ENCODE measurements at regions not wholly inside any gene's neighbourhood (a gene's known extent, or its start where the extent isn't known, plus 50 kb on each side); places are given as distances from the start of the nearest gene placed in this dataset.
"Not testable (repeated sequence)": the region's sequence is repeated elsewhere in the genome, so short reads cannot be mapped to it uniquely, and the experiment has no call there.

GRCh38 chr10:3333426-3333825 is 160.8 kb upstream of the PITRM1 start:
- 60 to 69% methylated on average over 10 of the region's 10 CpGs for WGBS, 2 experiments
- no peaks in the 10 kb centered on the region for H3K36me3 ChIP-seq (ENCODE audit: control insufficient read depth, insufficient read depth, low read length)
- H3K4me3 ChIP-seq (ENCODE audit: insufficient read depth, low read depth, low read length) = no peak overlapping the region
- no peak overlapping the region for H3K27ac ChIP-seq (ENCODE audit: insufficient read depth, low read depth, low read length, poor library complexity, severe bottlenecking)
- no peaks in the 10 kb centered on the region for H3K27me3 ChIP-seq (ENCODE audit: control insufficient read depth, insufficient read depth, low read length, poor library complexity, severe bottlenecking)
- peaks cover 4% of the 10 kb centered on the region for H3K4me1 ChIP-seq (ENCODE audit: control insufficient read depth, insufficient read depth, low read length)
- no peaks in the 10 kb centered on the region for H3K9me3 ChIP-seq (ENCODE audit: control insufficient read depth, low read length)

GRCh38 chr10:3331690-3332230 is 159.2 kb upstream of the PITRM1 start:
- H3K4me3 ChIP-seq (ENCODE audit: insufficient read depth, low read depth, low read length) = no peak overlapping the region
- WGBS, 2 experiments = 95 to 96% methylated on average over 23 of the region's 23 CpGs
- no peaks in the 10 kb centered on the region for H3K9me3 ChIP-seq (ENCODE audit: control insufficient read depth, low read length)
- no peaks in the 10 kb centered on the region for H3K27me3 ChIP-seq (ENCODE audit: control insufficient read depth, insufficient read depth, low read length, poor library complexity, severe bottlenecking)
- H3K4me1 ChIP-seq (ENCODE audit: control insufficient read depth, insufficient read depth, low read length) = peaks cover 4% of the 10 kb centered on the region
- H3K27ac ChIP-seq (ENCODE audit: insufficient read depth, low read depth, low read length, poor library complexity, severe bottlenecking) = no peak overlapping the region
- no peaks in the 10 kb centered on the region for H3K36me3 ChIP-seq (ENCODE audit: control insufficient read depth, insufficient read depth, low read length)

GRCh38 chr10:3331187-3331586 is 158.6 kb upstream of the PITRM1 start:
- Histone ChIP-seq H3K9me3 (ENCODE audit: control insufficient read depth, low read length) (no peaks in the 10 kb centered on the region), H3K4me1 (ENCODE audit: control insufficient read depth, insufficient read depth, low read length) (peaks cover 4% of the 10 kb centered on the region), H3K4me3 (ENCODE audit: insufficient read depth, low read depth, low read length) (no peak overlapping the region), H3K27me3 (ENCODE audit: control insufficient read depth, insufficient read depth, low read length, poor library complexity, severe bottlenecking) (no peaks in the 10 kb centered on the region), H3K36me3 (ENCODE audit: control insufficient read depth, insufficient read depth, low read length) (no peaks in the 10 kb centered on the region), H3K27ac (ENCODE audit: insufficient read depth, low read depth, low read length, poor library complexity, severe bottlenecking) (no peak overlapping the region)
- WGBS, 2 experiments = 94% methylated on average over 17 of the region's 17 CpGs

- no peak overlapping the region for H3K4me3 ChIP-seq (ENCODE audit: insufficient read depth, low read depth, low read length)
- H3K9me3 ChIP-seq (ENCODE audit: control insufficient read depth, low read length) = no peaks in the 10 kb centered on the region
- WGBS, 2 experiments = 83% methylated on average over 8 of the region's 8 CpGs
- H3K27me3 ChIP-seq (ENCODE audit: control insufficient read depth, insufficient read depth, low read length, poor library complexity, severe bottlenecking) = no peaks in the 10 kb centered on the region
- no peak overlapping the region for H3K27ac ChIP-seq (ENCODE audit: insufficient read depth, low read depth, low read length, poor library complexity, severe bottlenecking)
- no peaks in the 10 kb centered on the region for H3K36me3 ChIP-seq (ENCODE audit: control insufficient read depth, insufficient read depth, low read length)
- H3K4me1 ChIP-seq (ENCODE audit: control insufficient read depth, insufficient read depth, low read length) = peaks cover 4% of the 10 kb centered on the region
Measured at GRCh38 chr10:3330663-3331062, 158.1 kb upstream of the PITRM1 start.

- no peaks in the 10 kb centered on the region for H3K9me3 ChIP-seq (ENCODE audit: control insufficient read depth, low read length)
- no peaks in the 10 kb centered on the region for H3K27me3 ChIP-seq (ENCODE audit: control insufficient read depth, insufficient read depth, low read length, poor library complexity, severe bottlenecking)
- no peaks in the 10 kb centered on the region for H3K36me3 ChIP-seq (ENCODE audit: control insufficient read depth, insufficient read depth, low read length)
- WGBS, 2 experiments = 94 to 99% methylated on average over 3 to 6 of the region's 7 CpGs
- H3K27ac ChIP-seq (ENCODE audit: insufficient read depth, low read depth, low read length, poor library complexity, severe bottlenecking) = no peak overlapping the region
- H3K4me1 ChIP-seq (ENCODE audit: control insufficient read depth, insufficient read depth, low read length) = no peaks in the 10 kb centered on the region
- no peak overlapping the region for H3K4me3 ChIP-seq (ENCODE audit: insufficient read depth, low read depth, low read length)
Measured at GRCh38 chr10:3325954-3326750, 153.6 kb upstream of the PITRM1 start.

- H3K4me1 ChIP-seq (ENCODE audit: control insufficient read depth, insufficient read depth, low read length) = no peaks in the 10 kb centered on the region
- H3K9me3 ChIP-seq (ENCODE audit: control insufficient read depth, low read length) = no peaks in the 10 kb centered on the region
- no peaks in the 10 kb centered on the region for H3K36me3 ChIP-seq (ENCODE audit: control insufficient read depth, insufficient read depth, low read length)
- no peaks in the 10 kb centered on the region for H3K27me3 ChIP-seq (ENCODE audit: control insufficient read depth, insufficient read depth, low read length, poor library complexity, severe bottlenecking)
- no peak overlapping the region for H3K4me3 ChIP-seq (ENCODE audit: insufficient read depth, low read depth, low read length)
- 82 to 86% methylated on average over 8 of the region's 8 CpGs for WGBS, 2 experiments
- H3K27ac ChIP-seq (ENCODE audit: insufficient read depth, low read depth, low read length, poor library complexity, severe bottlenecking) = no peak overlapping the region
Measured at GRCh38 chr10:3324612-3325038, 152.0 kb upstream of the PITRM1 start.

GRCh38 chr10:3323865-3324498 is 151.4 kb upstream of the PITRM1 start:
- H3K4me1 ChIP-seq (ENCODE audit: control insufficient read depth, insufficient read depth, low read length) = no peaks in the 10 kb centered on the region
- no peak overlapping the region for H3K27ac ChIP-seq (ENCODE audit: insufficient read depth, low read depth, low read length, poor library complexity, severe bottlenecking)
- no peaks in the 10 kb centered on the region for H3K27me3 ChIP-seq (ENCODE audit: control insufficient read depth, insufficient read depth, low read length, poor library complexity, severe bottlenecking)
- H3K9me3 ChIP-seq (ENCODE audit: control insufficient read depth, low read length) = no peaks in the 10 kb centered on the region
- H3K36me3 ChIP-seq (ENCODE audit: control insufficient read depth, insufficient read depth, low read length) = no peaks in the 10 kb centered on the region
- 92 to 97% methylated on average over 11 of the region's 11 CpGs for WGBS, 2 experiments
- no peak overlapping the region for H3K4me3 ChIP-seq (ENCODE audit: insufficient read depth, low read depth, low read length)

GRCh38 chr10:3321123-3321522 is 148.5 kb upstream of the PITRM1 start:
- WGBS, 2 experiments = 92 to 95% methylated on average over 9 of the region's 9 CpGs
- H3K4me3 ChIP-seq (ENCODE audit: insufficient read depth, low read depth, low read length) = no peak overlapping the region
- no peaks in the 10 kb centered on the region for H3K9me3 ChIP-seq (ENCODE audit: control insufficient read depth, low read length)
- no peak overlapping the region for H3K27ac ChIP-seq (ENCODE audit: insufficient read depth, low read depth, low read length, poor library complexity, severe bottlenecking)
- no peaks in the 10 kb centered on the region for H3K27me3 ChIP-seq (ENCODE audit: control insufficient read depth, insufficient read depth, low read length, poor library complexity, severe bottlenecking)
- no peaks in the 10 kb centered on the region for H3K36me3 ChIP-seq (ENCODE audit: control insufficient read depth, insufficient read depth, low read length)
- no peaks in the 10 kb centered on the region for H3K4me1 ChIP-seq (ENCODE audit: control insufficient read depth, insufficient read depth, low read length)

- H3K4me3 ChIP-seq (ENCODE audit: insufficient read depth, low read depth, low read length) = no peak overlapping the region
- H3K27ac ChIP-seq (ENCODE audit: insufficient read depth, low read depth, low read length, poor library complexity, severe bottlenecking) = no peak overlapping the region
- no peaks in the 10 kb centered on the region for H3K27me3 ChIP-seq (ENCODE audit: control insufficient read depth, insufficient read depth, low read length, poor library complexity, severe bottlenecking)
- no peaks in the 10 kb centered on the region for H3K4me1 ChIP-seq (ENCODE audit: control insufficient read depth, insufficient read depth, low read length)
- no peaks in the 10 kb centered on the region for H3K36me3 ChIP-seq (ENCODE audit: control insufficient read depth, insufficient read depth, low read length)
- no peaks in the 10 kb centered on the region for H3K9me3 ChIP-seq (ENCODE audit: control insufficient read depth, low read length)
- WGBS, 2 experiments = 92 to 93% methylated on average over 25 of the region's 25 CpGs
Measured at GRCh38 chr10:3319811-3320226, 147.2 kb upstream of the PITRM1 start.

GRCh38 chr10:3318480-3318807 is 145.9 kb upstream of the PITRM1 start:
- not testable (repeated sequence) for H3K36me3 ChIP-seq (ENCODE audit: control insufficient read depth, insufficient read depth, low read length); H3K4me3 ChIP-seq (ENCODE audit: insufficient read depth, low read depth, low read length); H3K27ac ChIP-seq (ENCODE audit: insufficient read depth, low read depth, low read length, poor library complexity, severe bottlenecking); H3K9me3 ChIP-seq (ENCODE audit: control insufficient read depth, low read length); H3K4me1 ChIP-seq (ENCODE audit: control insufficient read depth, insufficient read depth, low read length); H3K27me3 ChIP-seq (ENCODE audit: control insufficient read depth, insufficient read depth, low read length, poor library complexity, severe bottlenecking)
- 95 to 97% methylated on average over 22 of the region's 22 CpGs for WGBS, 2 experiments

Measured in ectodermal cell (in vitro differentiated cells).